ENCODE measurements at regions not wholly inside any gene's neighbourhood (a gene's known extent, or its start where the extent isn't known, plus 50 kb on each side); places are given as distances from the start of the nearest gene placed in this dataset.

GRCh38 chr3:90055666-90056065 is 948.2 kb downstream of the EPHA3 start (continued):
- TF ChIP-seq CHD7 (IDR thresholded peaks at IDR 0.05; ENCODE audit: insufficient replicate concordance, low read length) (no peak), RBBP5 (IDR thresholded peaks at IDR 0.05; ENCODE audit: borderline replicate concordance, low read depth, low read length) (no peak), RNF2 (IDR thresholded peaks at IDR 0.05; ENCODE audit: borderline replicate concordance, low read depth, low read length, missing control alignments, poor library complexity, severe bottlenecking) (no peak), ZNF274 (IDR thresholded peaks at IDR 0.05; ENCODE audit: borderline replicate concordance, extremely low read depth, low read length) (no peak), KDM5A (IDR thresholded peaks at IDR 0.05; ENCODE audit: low read length) (no peak), EGR1 (IDR thresholded peaks at IDR 0.05; ENCODE audit: borderline replicate concordance, low read depth, low read length) (no peak), MAX (IDR thresholded peaks at IDR 0.05) (no peak), TCF12 (IDR thresholded peaks at IDR 0.05; ENCODE audit: low read depth, low read length) (no peak), CHD2 (IDR thresholded peaks at IDR 0.05; ENCODE audit: low read length) (no peak)

Measured in H1 (cell line).